ENCODE measurements at regions not wholly inside any gene's neighbourhood (a gene's known extent, or its start where the extent isn't known, plus 50 kb on each side); places are given as distances from the start of the nearest gene placed in this dataset.

GRCh38 chr1:172822886-172823285 lies 164.0 kb downstream of the FASLG start:
- Histone ChIP-seq H3K27ac (replicated peaks) (no peak overlapping the region), H3K4me1 (peaks cover 8% of the 10 kb centered on the region), H3K27me3 (ENCODE audit: low read depth) (no peaks in the 10 kb centered on the region), H3K9me3 (replicated peaks) (no peaks in the 10 kb centered on the region), H3K36me3 (no peaks in the 10 kb centered on the region), H3K4me3 (no peak overlapping the region)
- TF ChIP-seq CTCF (IDR thresholded peaks at IDR 0.05; ENCODE audit: borderline replicate concordance) = no peak
- intact Hi-C loops (cut with micrococcal nuclease) = no loop called here
- DNase-seq = no peak

- Histone ChIP-seq H3K4me3 (no peak overlapping the region), H3K9me3 (replicated peaks) (no peaks in the 10 kb centered on the region), H3K27me3 (ENCODE audit: low read depth) (no peaks in the 10 kb centered on the region), H3K36me3 (no peaks in the 10 kb centered on the region), H3K27ac (replicated peaks) (no peak overlapping the region), H3K4me1 (peaks cover 8% of the 10 kb centered on the region)
- no peak for TF ChIP-seq CTCF (IDR thresholded peaks at IDR 0.05; ENCODE audit: borderline replicate concordance)
- DNase-seq = no peak
- intact Hi-C loops (cut with micrococcal nuclease) = no loop called here
Measured at GRCh38 chr1:172823534-172823933, 164.6 kb downstream of the FASLG start.

- TF ChIP-seq CTCF (IDR thresholded peaks at IDR 0.05; ENCODE audit: borderline replicate concordance) = no peak
- DNase-seq = no peak
- intact Hi-C loops (cut with micrococcal nuclease) = no loop called here
- H3K27me3 ChIP-seq (ENCODE audit: low read depth) = no peaks in the 10 kb centered on the region
- H3K9me3 ChIP-seq (replicated peaks) = no peaks in the 10 kb centered on the region
- H3K4me3 ChIP-seq = no peak overlapping the region
- peaks cover 8% of the 10 kb centered on the region for H3K4me1 ChIP-seq
- H3K27ac ChIP-seq (replicated peaks) = no peak overlapping the region
- H3K36me3 ChIP-seq = no peaks in the 10 kb centered on the region
Measured at GRCh38 chr1:172824209-172824608, 165.3 kb downstream of the FASLG start.

GRCh38 chr1:172826096-172826741 lies 167.3 kb downstream of the FASLG start:
- H3K27me3 ChIP-seq (ENCODE audit: low read depth) = no peaks in the 10 kb centered on the region
- no peaks in the 10 kb centered on the region for H3K36me3 ChIP-seq
- H3K4me1 ChIP-seq = peaks cover 8% of the 10 kb centered on the region
- H3K9me3 ChIP-seq (replicated peaks) = no peaks in the 10 kb centered on the region
- TF ChIP-seq CTCF (IDR thresholded peaks at IDR 0.05; ENCODE audit: borderline replicate concordance) = peak; percentile 74
- peak overlapping the region; percentile 39 for H3K4me3 ChIP-seq
- no peak for DNase-seq
- H3K27ac ChIP-seq (replicated peaks) = peak overlapping the region; percentile 76
- intact Hi-C loops (cut with micrococcal nuclease) = loop anchor here (5.0 kb wide), 1 partner anchor 376 kb away; no protein-coding TSS in a partner anchor

DNA sequence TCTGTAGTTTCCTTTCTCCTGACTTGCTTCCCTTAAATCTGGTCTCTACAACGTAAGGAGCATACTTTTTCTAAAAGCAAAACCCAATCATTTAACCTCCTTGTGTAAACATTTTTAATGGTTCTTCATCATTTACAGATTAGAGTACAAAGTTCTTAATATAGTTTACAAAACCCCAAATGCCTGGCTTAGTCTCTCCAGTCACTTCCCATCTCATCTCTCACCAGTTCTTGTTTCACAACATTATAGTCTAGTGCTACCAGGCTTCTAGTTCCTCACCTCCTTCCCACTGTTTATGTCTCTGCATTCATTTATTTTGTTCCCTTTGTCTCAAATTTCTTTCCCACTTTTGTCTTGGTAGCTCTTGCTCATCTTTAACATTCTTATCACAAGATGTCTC lies 168.4 kb downstream of the FASLG start:
- TF ChIP-seq CTCF (IDR thresholded peaks at IDR 0.05; ENCODE audit: borderline replicate concordance) = no peak
- Histone ChIP-seq H3K27ac (replicated peaks) (no peak overlapping the region), H3K27me3 (ENCODE audit: low read depth) (no peaks in the 10 kb centered on the region), H3K36me3 (no peaks in the 10 kb centered on the region), H3K4me3 (no peak overlapping the region), H3K4me1 (peaks cover 8% of the 10 kb centered on the region), H3K9me3 (replicated peaks) (no peaks in the 10 kb centered on the region)
- intact Hi-C loops (cut with micrococcal nuclease) = loop anchor here (5.0 kb wide), 1 partner anchor 375 kb away; no protein-coding TSS in a partner anchor
- no peak for DNase-seq

Measured in left ventricle myocardium inferior (tissue), 1 donor.